Cerebellar cortex (tissue), 1 donor: ENCODE measurements at regions not wholly inside any gene's neighbourhood (a gene's known extent, or its start where the extent isn't known, plus 50 kb on each side); places are given as distances from the start of the nearest gene placed in this dataset.
"Not testable (repeated sequence)": the region's sequence is repeated elsewhere in the genome, so short reads cannot be mapped to it uniquely, and the experiment has no call there.

Experiments
- DNase-seq: peaks from one replicate; pipeline ENCODE4 v3.0.0-alpha.2; 2015; ENCODE audit warnings: low spot score

- no peak for DNase-seq
These were observed 185.1 kb upstream of the TPM1 start for GRCh38 chr15:62857411-62857853.

GRCh38 chr15:62858343-62858742 lies 184.2 kb upstream of the TPM1 start:
- no peak for DNase-seq

- DNase-seq: no peak
These were observed 179.8 kb upstream of the TPM1 start for GRCh38 chr15:62862717-62863116.

- DNase-seq: no peak
These were observed 176.2 kb upstream of the TPM1 start for GRCh38 chr15:62866366-62866765.

- no peak for DNase-seq
These were observed 174.7 kb upstream of the TPM1 start for GRCh38 chr15:62867844-62868243.

- DNase-seq: no peak
These were observed 174.0 kb upstream of the TPM1 start for GRCh38 chr15:62868507-62868906.

GRCh38 chr15:62869116-62869515 lies 173.4 kb upstream of the TPM1 start:
- no peak for DNase-seq

- DNase-seq: no peak
These were observed 172.3 kb upstream of the TPM1 start for GRCh38 chr15:62870216-62870615.

- not testable (repeated sequence) for DNase-seq
These were observed 171.8 kb upstream of the TPM1 start for GRCh38 chr15:62870701-62871100.

- no peak for DNase-seq
These were observed 169.3 kb upstream of the TPM1 start for GRCh38 chr15:62873203-62873602.

- DNase-seq: no peak
These were observed 168.5 kb upstream of the TPM1 start for GRCh38 chr15:62874064-62874463.

- DNase-seq: peak; percentile 69
These were observed 167.5 kb upstream of the TPM1 start for GRCh38 chr15:62874959-62875625.

GRCh38 chr15:62875626-62876021 lies 166.9 kb upstream of the TPM1 start:
- no peak for DNase-seq

GRCh38 chr15:62877276-62877857 lies 165.2 kb upstream of the TPM1 start:
- DNase-seq: no peak

- DNase-seq: no peak
These were observed 164.5 kb upstream of the TPM1 start for GRCh38 chr15:62878070-62878469.

GRCh38 chr15:62879770-62880169 lies 162.8 kb upstream of the TPM1 start:
- no peak for DNase-seq

- DNase-seq: peak; percentile 61
These were observed 162.3 kb upstream of the TPM1 start for GRCh38 chr15:62880278-62880677.

GRCh38 chr15:62881056-62881455 lies 161.5 kb upstream of the TPM1 start:
- DNase-seq: no peak

GRCh38 chr15:62883938-62884479 lies 158.5 kb upstream of the TPM1 start:
- DNase-seq: peak; percentile 38

- DNase-seq: no peak
These were observed 156.0 kb upstream of the TPM1 start for GRCh38 chr15:62886431-62887071.

GRCh38 chr15:62887113-62887570 lies 155.4 kb upstream of the TPM1 start:
- DNase-seq: no peak

- no peak for DNase-seq
These were observed 153.9 kb upstream of the TPM1 start for GRCh38 chr15:62888623-62889022.

GRCh38 chr15:62889141-62889661 lies 153.3 kb upstream of the TPM1 start:
- DNase-seq: no peak
